Epithelial cell of proximal tubule (primary cell): ENCODE measurements at regions not wholly inside any gene's neighbourhood (a gene's known extent, or its start where the extent isn't known, plus 50 kb on each side); places are given as distances from the start of the nearest gene placed in this dataset.

Experiments
- DNase-seq: peaks from one replicate; pipeline ENCODE4 v3.0.0-alpha.2; 2011; ENCODE audit warnings: low read depth
- H3K4me3 ChIP-seq: 2 replicates; pipeline ENCODE4 v1.5.1; 2011; ENCODE audit warnings: low read depth, mild to moderate bottlenecking, low read length
- TF ChIP-seq, protein P1 (sequence below): conservative IDR thresholded peaks from 2 replicates; pipeline ENCODE4 v1.5.1; 2012; ENCODE audit warnings: low read depth, mild to moderate bottlenecking, low read length

DNA sequence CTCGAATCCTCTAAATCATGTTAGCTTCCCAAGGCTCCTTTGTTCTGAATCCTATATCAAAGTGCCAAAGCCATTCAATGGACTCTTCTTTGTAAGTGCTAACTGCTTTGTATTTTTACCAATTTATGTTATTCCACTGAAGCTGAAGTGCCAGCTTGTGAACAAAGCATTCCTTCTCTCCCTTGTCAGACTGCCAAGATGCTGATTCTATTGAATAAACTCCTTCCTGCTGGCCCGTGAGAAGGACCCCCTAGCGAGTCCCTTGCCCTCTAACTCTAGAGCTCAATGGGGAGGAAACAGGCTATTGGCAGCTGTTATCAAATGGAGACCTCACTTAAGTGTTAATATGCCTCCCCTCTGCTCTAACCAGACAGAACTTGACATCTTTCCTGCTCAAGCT is 1097.9 kb upstream of the CNTNAP5 start:
- H3K4me3 ChIP-seq = no peak overlapping the region
- TF ChIP-seq, protein P1, sequence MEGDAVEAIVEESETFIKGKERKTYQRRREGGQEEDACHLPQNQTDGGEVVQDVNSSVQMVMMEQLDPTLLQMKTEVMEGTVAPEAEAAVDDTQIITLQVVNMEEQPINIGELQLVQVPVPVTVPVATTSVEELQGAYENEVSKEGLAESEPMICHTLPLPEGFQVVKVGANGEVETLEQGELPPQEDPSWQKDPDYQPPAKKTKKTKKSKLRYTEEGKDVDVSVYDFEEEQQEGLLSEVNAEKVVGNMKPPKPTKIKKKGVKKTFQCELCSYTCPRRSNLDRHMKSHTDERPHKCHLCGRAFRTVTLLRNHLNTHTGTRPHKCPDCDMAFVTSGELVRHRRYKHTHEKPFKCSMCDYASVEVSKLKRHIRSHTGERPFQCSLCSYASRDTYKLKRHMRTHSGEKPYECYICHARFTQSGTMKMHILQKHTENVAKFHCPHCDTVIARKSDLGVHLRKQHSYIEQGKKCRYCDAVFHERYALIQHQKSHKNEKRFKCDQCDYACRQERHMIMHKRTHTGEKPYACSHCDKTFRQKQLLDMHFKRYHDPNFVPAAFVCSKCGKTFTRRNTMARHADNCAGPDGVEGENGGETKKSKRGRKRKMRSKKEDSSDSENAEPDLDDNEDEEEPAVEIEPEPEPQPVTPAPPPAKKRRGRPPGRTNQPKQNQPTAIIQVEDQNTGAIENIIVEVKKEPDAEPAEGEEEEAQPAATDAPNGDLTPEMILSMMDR = no peak
- no peak for DNase-seq

DNA sequence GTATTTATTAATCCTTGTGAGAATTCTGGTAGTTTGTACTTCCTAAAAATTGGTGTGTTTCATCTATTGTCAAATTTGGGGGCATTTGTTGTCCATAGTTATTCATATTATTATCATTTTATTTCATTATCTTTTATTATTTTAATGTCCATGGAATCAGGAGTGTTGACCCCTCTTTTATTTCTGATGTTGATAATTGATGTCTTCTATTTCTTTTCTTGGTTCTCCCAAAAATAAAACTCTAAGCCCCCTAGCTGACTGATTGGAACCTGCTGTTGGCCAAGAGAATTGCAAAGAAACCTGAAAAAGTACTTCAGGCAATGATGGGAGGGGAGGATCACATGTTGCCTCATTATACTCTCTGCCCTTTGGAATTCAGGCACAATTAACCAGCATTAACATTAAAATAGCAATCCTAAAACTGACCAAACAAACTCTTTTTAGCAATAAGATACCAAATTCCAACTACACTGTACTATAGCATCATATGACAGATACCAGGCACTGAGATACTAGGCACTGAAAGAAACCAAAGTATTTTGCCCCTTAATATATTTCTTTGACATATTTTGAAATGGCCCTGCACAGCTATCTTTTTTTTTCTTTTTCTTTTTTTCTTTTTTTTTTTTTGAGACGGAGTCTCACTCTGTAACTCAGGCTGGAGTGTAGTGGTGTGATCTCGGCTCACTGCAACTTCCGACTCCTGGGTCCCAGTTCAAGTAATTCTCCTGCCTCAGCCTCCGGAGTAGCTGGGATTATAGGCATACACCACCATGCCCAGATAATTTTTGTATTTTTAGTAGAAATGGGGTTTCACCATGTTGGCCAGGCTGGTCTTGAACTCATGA is 1097.2 kb upstream of the CNTNAP5 start:
- DNase-seq = no peak
- no peak overlapping the region for H3K4me3 ChIP-seq
- TF ChIP-seq, protein P1 = no peak

DNA sequence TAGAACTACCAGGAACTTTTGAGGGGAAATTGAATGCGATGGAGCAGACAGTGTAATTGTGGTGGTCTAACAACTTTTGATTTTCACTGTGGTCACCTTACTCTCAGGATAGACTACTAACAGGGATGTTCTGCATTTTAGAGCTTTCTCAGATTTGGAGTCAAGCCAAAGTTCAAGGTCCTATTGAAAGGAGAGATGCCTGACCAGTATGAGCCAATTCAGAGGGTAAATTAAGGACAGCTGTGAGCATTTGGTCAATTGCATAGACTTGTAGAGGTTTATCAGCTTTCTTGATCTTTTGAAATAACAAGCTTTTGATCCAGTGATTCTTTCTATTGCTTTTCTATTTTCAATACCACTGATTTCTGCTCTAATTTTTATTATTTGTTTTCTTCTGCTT is 1095.7 kb upstream of the CNTNAP5 start:
- H3K4me3 ChIP-seq = no peak overlapping the region
- no peak for DNase-seq
- TF ChIP-seq, protein P1 = no peak

DNA sequence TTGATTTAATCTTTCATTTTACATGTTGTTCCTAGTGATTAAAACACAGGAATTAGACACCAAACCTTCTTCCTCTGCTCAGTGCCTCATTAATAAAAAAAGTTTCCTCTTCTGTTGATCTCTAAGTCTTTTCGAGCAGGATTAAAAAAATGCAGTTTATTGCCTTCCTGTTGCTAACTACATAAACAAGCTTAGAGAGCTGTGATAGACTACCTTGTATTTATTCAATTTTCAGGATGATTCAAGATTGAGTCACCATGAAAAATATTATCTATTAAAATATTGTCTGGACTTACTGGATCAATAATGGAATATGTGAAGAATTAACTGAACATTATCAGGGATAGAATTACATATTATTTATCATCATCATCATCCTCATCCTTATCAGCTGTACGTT is 1089.6 kb upstream of the CNTNAP5 start:
- DNase-seq = no peak
- TF ChIP-seq, protein P1 = no peak
- H3K4me3 ChIP-seq = no peak overlapping the region

DNA sequence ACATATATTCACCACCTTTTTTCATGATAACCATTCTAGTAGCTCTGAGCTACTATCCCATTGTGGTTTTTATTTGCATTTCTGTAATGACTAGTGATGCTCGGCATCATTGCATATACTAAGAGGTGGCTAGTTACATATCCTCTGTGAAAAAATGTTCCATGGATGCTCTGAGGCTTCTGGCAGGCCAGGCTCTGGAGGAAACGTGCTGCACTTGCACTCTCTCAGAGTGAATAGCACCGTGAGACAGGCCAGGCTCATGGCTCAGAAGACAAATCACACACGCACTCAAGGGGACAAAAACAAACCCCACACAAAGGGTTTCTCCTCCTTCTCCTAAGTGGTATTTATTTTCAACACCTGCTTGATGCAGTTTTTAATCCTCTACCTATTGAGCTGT is 1085.3 kb upstream of the CNTNAP5 start:
- DNase-seq = no peak
- TF ChIP-seq, protein P1 = no peak
- H3K4me3 ChIP-seq = no peak overlapping the region

DNA sequence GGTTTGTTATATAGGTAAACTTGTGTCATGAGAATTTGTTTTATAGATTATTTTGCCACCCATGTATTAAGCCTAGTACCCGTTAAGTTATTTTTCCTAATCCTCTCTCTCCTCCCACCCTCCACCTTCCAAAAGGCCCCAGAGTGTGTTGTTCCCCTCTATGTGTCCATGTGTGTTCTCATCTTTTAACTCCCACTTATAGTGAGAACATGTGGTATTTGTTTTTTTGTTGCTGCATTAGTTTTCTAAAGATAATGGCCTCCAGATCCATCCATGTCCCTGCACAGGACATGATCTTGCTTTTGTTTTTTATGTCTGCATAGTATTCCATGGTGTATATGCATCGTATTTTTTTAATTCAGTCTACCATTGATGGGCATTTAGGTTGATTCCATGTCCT is 1075.6 kb upstream of the CNTNAP5 start:
- TF ChIP-seq, protein P1 = no peak
- H3K4me3 ChIP-seq = no peak overlapping the region
- DNase-seq = no peak

DNA sequence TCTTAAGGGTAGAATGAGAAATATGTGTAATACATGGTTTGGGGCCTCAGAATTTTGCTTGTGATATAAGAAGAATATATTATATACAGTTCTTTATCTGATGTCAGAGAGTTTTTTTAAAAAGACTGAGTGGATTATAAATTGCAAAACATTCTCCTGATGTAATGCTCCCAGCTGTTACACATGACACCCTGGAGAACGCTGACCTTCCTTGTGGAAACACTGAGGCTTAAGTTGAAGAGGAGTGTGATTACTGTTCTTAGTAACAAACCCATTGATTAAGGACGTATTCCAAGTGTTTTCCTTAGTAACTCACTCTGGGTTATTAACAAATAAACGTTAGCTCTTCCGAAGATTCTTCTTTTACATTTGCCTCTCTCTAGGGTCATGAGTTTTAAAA is 1069.3 kb upstream of the CNTNAP5 start:
- DNase-seq = no peak
- TF ChIP-seq, protein P1 = no peak
- no peak overlapping the region for H3K4me3 ChIP-seq
